SIG-M5 treated with dmso at 0.1 percent for 504 hours (cell line): ENCODE measurements at regions not wholly inside any gene's neighbourhood (a gene's known extent, or its start where the extent isn't known, plus 50 kb on each side); places are given as distances from the start of the nearest gene placed in this dataset.
"Not testable (repeated sequence)": the region's sequence is repeated elsewhere in the genome, so short reads cannot be mapped to it uniquely, and the experiment has no call there.

Experiments used
- DNase-seq: peaks from one replicate; lab custom pipeline; 2025; ENCODE audit not compliant: unreplicated experiment; lab: John Stamatoyannopoulos, UW

DNA sequence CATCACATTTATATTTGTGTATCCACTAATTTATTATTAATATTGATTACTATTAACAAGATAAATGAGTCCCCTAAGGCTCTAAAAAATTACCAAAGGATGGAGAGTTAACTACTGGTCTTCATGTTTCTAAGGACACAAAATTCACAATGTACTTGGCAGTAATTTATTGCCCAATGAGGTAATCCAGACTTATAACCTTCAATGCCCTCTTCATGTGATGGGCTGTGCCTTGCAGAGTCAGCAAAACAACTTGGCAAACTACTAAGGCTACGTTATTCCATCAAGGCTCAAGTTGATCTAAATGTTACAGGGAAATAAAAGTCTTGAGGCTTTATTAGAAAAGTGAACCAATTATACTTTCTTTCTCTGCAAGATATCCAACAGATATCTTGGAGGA, 804.9 kb upstream of the NXPH2 start:
- no peak for DNase-seq

DNA sequence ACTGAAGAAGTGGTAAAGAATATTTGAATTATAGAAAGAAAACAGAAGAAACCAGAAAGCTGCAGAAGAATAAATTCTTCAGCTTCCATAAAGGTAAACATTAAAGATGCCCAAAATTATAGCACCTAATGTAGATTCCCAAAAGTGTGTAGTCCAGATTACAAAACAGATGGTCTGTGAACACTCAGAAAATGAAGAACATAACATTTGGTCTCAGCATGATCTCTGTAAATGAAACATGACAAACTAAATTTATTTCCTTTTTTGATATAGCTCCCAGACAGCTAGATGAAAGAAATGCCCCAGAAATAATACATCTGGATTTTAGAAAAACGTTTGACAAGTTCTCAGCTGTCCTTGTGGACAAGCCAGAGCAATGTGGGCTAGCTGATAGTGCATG, 794.2 kb upstream of the NXPH2 start:
- no peak for DNase-seq

DNA sequence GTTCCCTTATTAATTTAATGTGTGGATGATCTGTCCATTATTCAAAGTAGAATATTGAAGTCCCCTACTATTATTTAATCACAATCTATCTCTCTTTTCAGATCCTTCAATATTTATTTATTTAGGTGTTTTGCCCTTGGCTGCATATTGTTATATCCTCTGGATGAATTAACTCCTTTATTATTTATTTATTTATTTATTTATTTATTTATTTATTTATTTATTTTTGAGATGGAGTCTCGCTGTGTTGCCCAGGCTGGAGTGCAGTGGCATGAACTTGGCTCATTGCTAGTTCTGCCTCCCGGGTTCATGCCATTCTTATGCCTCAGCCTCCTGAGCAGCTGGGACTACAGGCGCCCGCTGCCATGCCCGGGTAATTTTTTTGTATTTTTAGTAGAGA, 776.6 kb upstream of the NXPH2 start:
- DNase-seq: no peak

DNA sequence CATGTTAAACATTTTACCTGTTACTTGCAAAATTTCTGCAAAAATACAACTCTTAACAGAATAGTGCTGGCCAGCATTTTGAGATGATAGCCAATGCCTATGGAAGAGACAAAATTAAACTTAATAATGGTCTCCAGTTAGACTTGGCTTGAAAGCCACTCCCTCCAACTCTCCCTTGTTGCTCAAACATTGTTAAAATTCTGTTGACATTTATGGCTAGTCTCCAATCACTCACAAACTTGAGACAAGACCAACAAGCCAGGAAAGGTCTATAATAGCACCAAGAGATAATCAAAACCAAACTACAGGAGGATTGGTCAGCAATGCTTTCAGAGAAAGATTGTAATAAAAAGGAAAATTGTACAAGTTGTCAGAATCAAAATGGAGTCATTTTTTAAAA, 770.7 kb upstream of the NXPH2 start:
- no peak for DNase-seq

DNA sequence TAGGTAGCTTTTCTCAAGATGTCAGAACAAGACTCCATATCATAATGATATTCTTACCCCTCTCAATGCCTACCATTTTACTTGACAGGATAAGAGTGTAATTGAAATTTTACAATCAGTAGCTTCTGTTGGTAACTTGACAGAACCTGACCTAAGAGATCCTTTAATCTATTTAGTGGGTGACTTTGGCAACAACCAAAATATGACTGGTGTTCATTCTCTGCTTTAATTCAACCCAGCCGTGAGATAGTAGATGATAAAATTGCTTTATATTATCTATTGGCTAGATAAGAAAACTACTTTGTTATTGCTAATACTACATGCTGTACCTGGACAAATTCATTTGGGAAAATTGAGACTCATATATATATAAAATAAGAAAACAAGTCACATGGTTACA, 770.2 kb upstream of the NXPH2 start:
- DNase-seq: no peak

DNA sequence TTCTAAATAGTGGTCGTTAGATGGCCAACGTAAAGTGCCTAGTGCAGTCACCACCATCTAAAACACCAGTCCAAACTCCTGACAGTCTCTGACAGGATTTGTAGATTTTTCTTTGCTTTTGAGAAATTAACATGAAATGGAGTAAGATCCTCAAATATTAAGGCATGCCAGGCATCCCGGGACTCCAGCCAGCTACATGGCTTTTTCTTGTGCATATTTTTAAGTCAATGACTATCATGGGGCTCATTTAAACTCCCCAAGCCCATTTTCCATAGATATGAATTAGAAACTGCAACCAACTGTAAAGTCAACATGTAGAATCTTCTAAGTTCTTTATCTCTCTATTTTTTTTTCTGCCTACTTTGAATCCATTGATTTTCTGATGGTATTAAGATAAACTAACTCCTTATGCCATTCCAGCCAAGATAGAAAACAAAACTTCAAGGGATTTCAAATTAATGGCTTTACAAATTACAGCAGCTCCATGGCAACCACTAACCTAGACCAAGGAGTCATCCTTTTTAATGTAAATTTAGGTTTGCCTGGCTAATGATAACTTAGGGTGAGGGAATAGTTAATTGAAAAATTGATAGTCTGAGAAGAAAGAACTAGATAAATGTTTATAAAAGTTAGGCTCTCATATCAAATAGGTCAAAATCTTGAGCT, 764.1 kb upstream of the NXPH2 start:
- no peak for DNase-seq

DNA sequence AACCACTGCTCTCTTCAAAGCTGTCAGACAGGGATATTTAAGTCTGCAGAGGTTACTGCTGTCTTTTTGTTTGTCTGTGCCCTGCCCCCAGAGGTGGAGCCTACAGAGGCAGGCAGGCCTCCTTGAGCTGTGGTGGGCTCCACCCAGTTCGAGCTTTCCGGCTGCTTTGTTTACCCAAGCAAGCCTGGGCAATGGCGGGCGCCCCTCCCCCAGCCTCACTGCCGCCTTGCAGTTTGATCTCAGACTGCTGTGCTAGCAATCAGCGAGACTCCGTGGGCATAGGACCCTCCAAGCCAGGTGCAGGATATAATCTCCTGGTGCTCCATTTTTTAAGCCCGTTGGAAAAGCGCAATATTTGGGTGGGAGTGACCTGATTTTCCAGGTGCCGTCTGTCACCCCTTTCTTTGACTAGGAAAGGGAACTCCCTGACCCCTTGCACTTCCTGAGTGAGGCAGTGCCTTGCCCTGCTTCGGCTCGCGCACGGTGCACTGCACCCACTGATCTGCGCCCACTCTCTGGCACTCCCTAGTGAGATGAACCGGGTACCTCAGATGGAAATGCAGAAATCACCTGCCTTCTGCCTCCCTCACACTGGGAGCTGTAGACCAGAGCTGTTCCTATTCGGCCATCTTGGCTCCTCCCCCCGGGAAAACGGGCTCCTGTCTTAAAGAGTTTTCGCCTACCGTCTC, 758.3 kb upstream of the NXPH2 start:
- DNase-seq: not testable (repeated sequence)

DNA sequence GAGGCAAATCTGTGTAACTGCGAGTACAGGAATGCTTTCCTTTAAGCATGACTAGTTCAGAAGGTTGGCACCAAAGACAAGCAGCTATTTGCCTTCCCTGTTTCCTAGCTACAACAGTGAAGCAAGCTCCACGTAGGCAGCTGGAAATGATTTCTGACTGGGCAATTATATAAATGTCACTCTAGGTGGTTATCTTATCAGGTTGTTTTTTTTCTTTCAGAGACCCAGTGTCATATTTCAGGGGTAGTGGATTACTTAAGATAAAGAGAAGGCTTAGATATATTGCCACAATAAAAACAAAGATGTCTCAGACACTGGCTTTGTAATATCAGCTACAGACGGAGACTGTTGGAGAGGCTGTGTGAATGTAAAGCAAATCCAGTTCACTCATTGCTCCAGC, 748.9 kb upstream of the NXPH2 start:
- no peak for DNase-seq

DNA sequence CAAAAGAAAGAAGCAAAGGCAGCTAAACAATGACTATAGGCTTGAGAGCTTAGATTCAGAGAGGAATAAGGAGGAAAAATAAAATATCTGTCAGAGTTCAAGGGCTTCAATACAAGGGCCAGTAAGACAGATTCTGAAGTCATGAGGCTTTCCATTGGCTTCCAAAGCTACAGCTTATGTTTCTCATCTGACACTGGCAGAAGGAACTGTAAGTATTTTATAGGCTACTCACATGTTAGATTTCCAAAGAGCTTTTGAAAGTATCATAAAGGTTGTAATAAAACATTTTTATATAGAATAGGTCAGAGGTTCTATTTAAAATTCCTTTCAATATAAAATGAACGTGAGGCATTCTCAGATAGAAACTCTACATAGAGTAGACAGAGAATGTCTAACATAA, 746.6 kb upstream of the NXPH2 start:
- DNase-seq: no peak

DNA sequence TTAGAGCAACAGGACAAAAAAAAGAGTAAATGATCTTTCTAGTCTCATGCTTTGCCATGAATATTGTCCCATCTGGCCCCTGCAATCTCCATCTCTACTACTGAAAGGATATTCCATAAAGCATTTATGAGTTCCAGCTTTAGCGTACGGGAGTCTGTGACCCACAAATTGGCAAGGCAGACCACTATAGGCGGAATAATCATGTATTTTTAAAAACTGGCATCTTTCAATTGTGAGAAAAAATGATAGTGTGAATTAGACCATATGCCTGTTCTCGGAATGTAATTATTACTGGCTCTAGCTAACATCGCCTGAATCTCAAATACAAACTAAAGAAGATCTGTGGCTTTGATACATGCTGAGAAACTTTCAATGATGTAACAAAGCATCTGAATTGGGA, 738.1 kb upstream of the NXPH2 start:
- DNase-seq: no peak

DNA sequence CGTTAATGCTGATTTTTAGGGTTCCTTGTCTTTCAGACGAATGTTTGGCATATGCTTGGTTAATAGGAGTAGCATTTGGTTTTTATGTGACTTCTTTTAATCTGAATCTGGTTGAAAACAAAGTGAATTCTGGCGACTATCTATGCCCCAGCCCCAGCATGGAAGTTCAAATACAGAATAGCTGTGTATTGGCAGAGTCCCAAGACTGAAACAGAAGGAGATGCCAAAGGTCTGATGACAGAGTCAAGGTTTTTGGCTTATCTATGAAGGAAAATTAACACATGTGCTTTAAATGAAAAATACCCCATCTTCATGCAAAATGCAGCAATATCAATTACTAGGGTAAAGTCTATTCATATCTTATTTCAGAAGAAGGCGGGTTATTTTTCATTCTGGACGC, 734.8 kb upstream of the NXPH2 start:
- DNase-seq: no peak

DNA sequence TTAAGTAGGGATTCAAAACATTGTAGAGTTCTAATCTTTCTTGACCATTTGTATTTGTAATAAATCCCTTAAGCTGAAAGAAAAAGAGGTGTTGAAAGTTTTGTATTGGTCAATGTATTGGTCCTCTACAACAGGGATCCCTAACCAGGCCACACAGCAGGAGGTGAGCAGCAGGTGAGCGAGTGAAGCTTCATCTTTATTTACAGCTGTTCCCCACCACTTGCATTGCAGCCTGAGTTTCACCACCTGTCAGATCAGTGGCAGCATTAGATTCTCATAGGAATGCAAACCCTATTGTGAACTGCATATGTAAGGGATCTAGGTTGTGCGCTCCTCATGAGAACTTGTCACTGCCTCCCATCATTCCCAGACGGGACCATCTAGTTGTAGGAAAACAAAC, 715.7 kb upstream of the NXPH2 start:
- no peak for DNase-seq

DNA sequence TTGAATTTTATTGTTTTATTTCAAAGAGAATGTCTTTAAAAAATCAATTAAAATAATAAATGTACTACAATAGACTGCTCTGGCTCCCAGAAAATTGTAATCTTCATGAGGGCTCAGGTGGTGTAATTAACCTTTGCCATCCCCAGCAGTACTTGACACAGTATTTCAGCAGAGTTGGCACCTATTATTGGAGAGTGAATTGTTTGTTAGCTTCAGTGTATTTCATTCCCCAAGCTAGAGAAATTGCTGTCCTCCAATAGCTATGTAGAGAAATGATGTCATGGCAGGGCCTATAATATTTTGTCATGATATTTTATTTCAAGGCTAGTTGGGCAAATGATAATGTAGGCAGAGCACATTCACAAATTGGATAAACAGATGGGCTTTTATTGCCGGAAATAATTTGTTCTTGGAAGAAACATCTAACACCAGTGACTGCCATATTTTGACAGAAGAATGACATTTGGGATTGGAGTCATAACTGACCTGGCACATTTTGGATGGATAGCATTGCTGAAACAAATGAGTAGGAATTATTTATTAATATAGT, 712.0 kb upstream of the NXPH2 start:
- no peak for DNase-seq

DNA sequence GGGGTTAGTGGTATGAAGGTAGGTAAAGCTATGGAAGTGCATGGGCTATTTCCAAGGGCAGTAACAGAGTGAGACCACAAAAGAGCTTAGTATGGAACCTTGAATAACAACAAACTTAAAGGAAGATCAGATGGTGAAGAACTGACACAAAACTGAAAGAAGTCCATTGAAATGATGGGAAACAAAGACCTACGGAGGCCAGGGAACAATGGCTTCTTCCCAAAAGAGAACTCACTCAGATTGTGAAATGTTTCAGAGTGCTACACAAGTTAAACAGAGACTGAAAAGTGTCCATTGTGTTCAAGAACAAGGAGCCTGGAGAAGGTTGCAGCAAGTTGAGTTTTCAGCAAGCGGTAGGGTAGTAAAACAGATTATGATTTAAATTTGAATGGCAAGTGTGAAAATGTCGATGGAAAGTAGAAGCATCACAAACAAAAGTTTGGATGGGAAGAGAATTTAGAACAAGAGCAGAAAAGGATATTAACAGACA, 700.0 kb upstream of the NXPH2 start:
- DNase-seq: no peak

DNA sequence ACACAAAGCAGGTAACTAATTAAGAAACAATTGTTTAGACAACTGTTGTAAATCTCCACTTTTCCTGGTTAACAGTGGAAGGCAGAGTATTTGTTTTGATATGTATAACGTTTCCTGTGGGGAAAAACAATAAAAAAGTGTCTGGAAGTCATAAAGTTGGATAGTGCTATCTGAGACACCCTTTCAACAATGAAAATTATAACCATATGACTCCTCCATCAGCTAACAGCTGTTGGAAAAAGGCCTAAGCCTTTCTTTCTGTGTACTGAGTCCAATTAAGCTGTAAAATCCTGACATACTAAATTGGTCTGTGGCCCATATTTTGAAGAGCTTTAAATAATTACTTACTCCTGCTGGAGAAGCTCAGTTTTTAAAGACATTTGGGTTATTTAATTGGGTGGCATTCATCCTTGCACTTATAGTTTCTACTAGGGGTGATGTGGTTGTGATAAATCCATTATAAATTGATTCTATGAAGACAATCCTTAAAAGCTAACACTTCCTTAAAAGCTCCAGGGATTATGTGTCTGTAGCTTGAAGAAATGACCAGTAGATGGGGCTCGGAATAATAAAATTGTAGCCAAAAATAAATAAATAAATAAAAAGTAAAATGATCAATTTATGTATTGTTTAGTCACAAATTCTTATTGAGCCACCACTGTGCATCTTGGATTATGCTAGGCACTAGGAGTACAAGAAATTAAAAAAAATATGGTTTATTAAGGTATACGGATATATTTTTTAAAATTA, 698.1 kb upstream of the NXPH2 start:
- DNase-seq: no peak

DNA sequence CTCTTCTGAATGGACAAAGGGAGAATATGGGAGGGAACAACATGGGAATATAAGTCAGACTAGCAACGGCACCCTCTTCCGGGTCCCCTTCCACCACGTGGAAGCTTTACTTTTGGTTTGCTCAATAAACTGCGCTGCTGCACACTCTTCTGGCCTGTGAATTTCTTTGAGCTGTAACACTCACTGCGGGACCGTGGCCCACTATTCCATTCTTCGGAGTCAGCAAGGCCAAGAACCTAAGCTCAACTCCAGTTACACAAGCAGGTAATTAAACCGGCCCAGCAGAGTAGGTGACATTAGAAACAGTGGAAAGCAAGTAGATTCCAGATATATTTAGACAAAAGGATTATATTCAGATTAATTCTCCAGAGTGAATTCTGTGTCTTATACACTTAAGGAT, 697.4 kb upstream of the NXPH2 start:
- no peak for DNase-seq

DNA sequence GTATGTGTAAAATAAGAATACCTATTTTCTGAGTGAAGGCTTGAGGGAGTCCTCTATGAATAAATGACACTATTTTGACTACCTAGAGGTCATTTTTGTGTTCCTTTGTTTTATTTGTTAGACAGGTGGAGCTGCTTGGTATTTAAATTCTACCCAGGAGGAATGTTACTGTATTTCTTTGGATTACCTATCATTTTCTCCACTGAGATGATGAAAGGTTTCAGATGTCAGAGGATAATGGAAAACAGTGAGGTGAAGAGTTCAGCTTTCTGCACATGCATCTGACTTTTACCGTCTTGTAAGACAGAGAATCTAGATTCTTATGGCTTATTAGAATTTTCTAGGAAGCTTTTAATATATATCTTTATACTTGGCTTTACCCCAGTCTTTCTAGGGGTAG, 689.8 kb upstream of the NXPH2 start:
- DNase-seq: no peak

DNA sequence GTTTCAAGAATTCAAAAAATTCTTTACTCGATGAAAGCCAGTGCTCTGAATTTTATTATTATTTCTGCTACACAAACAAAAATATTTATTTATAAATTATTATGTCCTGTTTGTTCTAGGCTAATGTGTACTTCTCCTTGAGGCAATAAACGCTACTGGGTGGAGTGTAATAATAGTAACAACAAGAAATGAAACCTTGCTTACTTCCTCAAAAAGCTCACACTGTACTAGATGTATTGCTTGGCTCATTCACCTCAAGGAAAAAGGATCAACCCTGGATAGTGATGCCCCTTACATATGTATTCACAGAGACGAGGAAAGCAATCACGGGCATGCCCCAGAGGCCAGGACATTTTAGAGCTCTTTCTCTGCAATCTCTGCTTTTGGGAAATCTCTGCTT, 685.6 kb upstream of the NXPH2 start:
- DNase-seq: peak; percentile 85

DNA sequence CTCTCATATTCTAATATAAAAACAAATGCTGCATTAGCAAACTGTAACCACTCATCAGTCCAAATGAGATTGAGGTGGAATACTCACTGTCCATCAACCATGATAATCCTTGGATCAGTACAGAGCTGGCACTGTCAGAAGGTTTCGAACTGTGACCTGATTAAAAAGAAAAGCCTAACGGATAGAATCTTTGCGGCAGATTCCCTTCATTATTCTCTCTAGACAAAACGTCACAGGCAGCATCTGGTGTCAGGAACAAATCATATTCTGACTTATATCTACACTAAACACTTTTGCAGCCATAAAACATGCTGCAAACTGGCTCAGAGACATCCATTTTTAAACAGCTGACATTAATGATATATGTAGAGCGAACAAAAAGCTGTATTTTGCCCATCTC, 677.7 kb upstream of the NXPH2 start:
- DNase-seq: no peak

DNA sequence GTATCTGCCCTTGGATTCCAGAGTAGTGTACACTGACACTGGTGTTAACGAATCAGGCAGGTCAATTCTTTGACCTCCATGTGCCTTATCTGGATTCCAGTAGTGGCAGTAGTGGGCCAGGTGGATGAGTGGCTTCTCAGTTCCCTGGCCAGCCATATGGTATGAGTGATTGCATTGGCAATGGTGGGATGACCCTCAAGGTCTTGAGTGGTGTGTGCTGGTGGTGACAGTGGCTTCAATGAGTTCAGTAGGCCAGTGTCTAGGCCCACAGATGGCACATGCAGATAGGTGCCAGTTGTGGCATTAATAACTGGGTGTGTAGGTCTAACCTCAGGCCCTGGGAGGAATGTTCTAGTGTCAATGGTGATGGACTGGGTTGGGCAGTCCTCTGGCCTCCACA, 674.1 kb upstream of the NXPH2 start:
- DNase-seq: no peak

DNA sequence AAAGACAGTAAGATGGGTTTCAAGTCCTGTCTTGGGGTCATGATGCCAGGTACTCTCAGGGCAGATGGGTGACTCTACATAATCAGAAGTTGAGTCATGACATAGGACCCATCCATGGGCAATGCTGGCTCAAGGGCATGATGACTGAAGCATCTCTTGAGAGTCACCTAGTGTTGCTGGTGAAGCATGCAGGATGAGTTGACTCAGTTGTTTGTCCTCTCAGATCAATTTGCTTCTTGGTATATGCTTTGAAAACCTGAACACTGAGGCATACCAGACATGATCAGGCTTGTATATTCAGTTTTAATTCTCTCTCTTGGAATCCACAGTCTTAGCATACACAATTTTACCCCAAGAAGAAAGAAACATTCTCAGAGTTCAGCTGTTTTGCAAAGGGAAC, 658.9 kb upstream of the NXPH2 start:
- DNase-seq: no peak

DNA sequence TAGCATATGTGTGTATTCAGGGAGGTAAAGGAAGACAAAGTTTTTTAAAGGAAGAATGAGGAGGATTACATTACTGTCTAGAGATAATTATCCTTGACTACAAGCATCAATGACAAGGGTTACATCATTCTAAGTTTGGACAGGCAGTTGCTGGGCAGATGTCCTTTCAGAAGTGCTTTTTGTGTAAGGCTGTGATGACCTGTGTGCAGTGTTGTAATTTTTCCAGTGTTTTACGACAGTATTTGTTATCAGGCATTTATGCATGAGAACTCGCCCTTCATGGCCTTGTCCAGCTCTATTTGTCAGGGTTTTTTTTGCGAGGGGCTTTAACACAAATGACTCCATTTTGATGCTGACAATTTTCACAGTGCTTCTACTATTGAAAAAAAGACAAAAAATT, 658.3 kb upstream of the NXPH2 start:
- no peak for DNase-seq
